Stimulated activated CD4-positive, alpha-beta T cell treated with anti-CD3 and anti-CD28 coated beads, Interleukin-15, amount 100 ng/mL, for 24 hours (primary cell): ENCODE measurements at regions not wholly inside any gene's neighbourhood (a gene's known extent, or its start where the extent isn't known, plus 50 kb on each side); places are given as distances from the start of the nearest gene placed in this dataset.
"Not testable (repeated sequence)": the region's sequence is repeated elsewhere in the genome, so short reads cannot be mapped to it uniquely, and the experiment has no call there.

ENCODE experiments used
- DNase-seq: peaks from one replicate; pipeline ENCODE4 v3.0.0-alpha.2; 2020

GRCh38 chr2:228956701-228957474 is 314.2 kb downstream of the PID1 start:
- DNase-seq, result no peak

GRCh38 chr2:228949831-228950230 is 321.3 kb downstream of the PID1 start:
- no peak for DNase-seq

- DNase-seq, result no peak
These were observed 325.4 kb downstream of the PID1 start for GRCh38 chr2:228945710-228946109.

GRCh38 chr2:228942856-228943255 is 328.2 kb downstream of the PID1 start:
- DNase-seq, result no peak

GRCh38 chr2:228938629-228939028 is 332.5 kb downstream of the PID1 start:
- no peak for DNase-seq

- no peak for DNase-seq
These were observed 343.8 kb downstream of the PID1 start for GRCh38 chr2:228927028-228928010.

GRCh38 chr2:228919808-228920207 is 351.3 kb downstream of the PID1 start:
- no peak for DNase-seq

- no peak for DNase-seq
These were observed 353.9 kb downstream of the PID1 start for GRCh38 chr2:228917220-228917619.

GRCh38 chr2:228916416-228917090 is 354.5 kb downstream of the PID1 start:
- no peak for DNase-seq

GRCh38 chr2:228913176-228913575 is 357.9 kb downstream of the PID1 start:
- DNase-seq, result no peak

- not testable (repeated sequence) for DNase-seq
These were observed 360.2 kb downstream of the PID1 start for GRCh38 chr2:228910872-228911271.

- no peak for DNase-seq
These were observed 368.9 kb downstream of the PID1 start for GRCh38 chr2:228902176-228902575.

GRCh38 chr2:228901531-228901930 is 369.6 kb downstream of the PID1 start:
- no peak for DNase-seq

- DNase-seq, result no peak
These were observed 392.9 kb downstream of the PID1 start for GRCh38 chr2:228878138-228878537.

GRCh38 chr2:228876276-228876675 is 394.8 kb downstream of the PID1 start:
- no peak for DNase-seq

- no peak for DNase-seq
These were observed 395.8 kb downstream of the PID1 start for GRCh38 chr2:228875152-228875900.

GRCh38 chr2:228871012-228871411 is 400.1 kb downstream of the PID1 start:
- DNase-seq, result no peak

GRCh38 chr2:228869636-228870264 is 401.3 kb downstream of the PID1 start:
- no peak for DNase-seq

- DNase-seq, result no peak
These were observed 403.7 kb downstream of the PID1 start for GRCh38 chr2:228867406-228867805.

- DNase-seq, result no peak
These were observed 404.3 kb downstream of the PID1 start for GRCh38 chr2:228866781-228867180.

- no peak for DNase-seq
These were observed 405.0 kb downstream of the PID1 start for GRCh38 chr2:228866044-228866443.

GRCh38 chr2:228864131-228864530 is 407.0 kb downstream of the PID1 start:
- DNase-seq, result no peak
